ENCODE measurements at regions not wholly inside any gene's neighbourhood (a gene's known extent, or its start where the extent isn't known, plus 50 kb on each side); places are given as distances from the start of the nearest gene placed in this dataset.
"Not testable (repeated sequence)": the region's sequence is repeated elsewhere in the genome, so short reads cannot be mapped to it uniquely, and the experiment has no call there.

DNA sequence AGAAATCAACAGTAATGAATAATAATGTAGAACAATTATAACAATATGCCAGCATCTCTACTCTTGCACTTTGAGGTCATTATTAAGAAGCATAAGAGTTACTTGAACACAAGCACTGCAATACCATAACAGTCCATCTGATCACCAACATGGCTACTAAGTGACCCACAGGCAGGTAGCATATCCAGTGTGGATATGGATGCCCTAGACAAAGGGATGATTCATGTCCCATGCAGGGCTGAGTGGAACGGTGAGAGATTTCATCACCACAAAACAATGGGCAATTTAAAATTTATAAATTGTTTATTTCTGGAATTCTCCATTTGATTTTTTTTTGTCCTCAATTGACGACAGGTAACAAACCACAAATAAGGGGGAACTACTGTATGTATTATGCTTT is 107.7 kb upstream of the TSC22D2 start:
- no peak for DNase-seq

- no peak for DNase-seq
Measured at GRCh38 chr3:150299201-150299600, 108.9 kb upstream of the TSC22D2 start.

DNA sequence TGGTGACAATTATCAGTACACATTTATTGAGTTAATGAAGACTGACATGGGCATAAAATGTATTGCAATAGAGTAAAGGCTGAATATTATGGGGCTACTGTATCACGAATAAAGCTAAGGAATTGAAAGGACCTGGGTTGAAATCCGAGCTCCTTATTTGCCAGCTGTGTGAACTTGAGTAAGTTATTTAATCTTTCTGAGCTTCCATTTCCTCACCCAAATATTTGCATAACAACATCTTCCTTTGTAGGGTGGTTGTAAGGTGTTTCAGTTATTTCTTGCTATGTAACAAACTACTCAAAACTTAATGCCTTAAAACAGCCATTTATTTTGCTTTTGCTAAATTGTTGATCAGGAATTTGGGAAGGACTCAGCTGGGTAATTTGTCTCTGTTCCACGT is 111.1 kb upstream of the TSC22D2 start:
- no peak for DNase-seq

- DNase-seq: no peak
Measured at GRCh38 chr3:150296123-150296735, 111.9 kb upstream of the TSC22D2 start.

GRCh38 chr3:150293401-150294001 is 114.6 kb upstream of the TSC22D2 start:
- DNase-seq: no peak

DNA sequence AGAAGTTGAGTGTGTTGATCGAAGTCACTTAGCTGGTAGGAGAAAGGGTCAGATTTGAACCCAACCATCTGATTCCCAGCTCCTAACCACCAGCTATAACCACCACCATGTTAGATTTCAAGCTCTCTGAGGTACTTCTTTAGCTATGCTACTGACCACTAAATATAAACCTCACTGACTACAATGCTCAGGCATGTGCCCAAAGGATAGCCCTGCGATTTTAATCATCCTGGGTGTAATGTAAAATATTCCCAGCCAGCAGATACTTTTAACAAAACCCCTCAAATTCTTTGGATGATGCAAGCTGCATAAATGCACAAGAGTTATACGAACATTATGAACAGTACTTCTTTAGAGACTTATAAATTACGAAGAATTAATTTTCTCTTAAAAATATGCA is 115.2 kb upstream of the TSC22D2 start:
- DNase-seq: no peak

GRCh38 chr3:150291515-150291914 is 116.6 kb upstream of the TSC22D2 start:
- DNase-seq: no peak

DNA sequence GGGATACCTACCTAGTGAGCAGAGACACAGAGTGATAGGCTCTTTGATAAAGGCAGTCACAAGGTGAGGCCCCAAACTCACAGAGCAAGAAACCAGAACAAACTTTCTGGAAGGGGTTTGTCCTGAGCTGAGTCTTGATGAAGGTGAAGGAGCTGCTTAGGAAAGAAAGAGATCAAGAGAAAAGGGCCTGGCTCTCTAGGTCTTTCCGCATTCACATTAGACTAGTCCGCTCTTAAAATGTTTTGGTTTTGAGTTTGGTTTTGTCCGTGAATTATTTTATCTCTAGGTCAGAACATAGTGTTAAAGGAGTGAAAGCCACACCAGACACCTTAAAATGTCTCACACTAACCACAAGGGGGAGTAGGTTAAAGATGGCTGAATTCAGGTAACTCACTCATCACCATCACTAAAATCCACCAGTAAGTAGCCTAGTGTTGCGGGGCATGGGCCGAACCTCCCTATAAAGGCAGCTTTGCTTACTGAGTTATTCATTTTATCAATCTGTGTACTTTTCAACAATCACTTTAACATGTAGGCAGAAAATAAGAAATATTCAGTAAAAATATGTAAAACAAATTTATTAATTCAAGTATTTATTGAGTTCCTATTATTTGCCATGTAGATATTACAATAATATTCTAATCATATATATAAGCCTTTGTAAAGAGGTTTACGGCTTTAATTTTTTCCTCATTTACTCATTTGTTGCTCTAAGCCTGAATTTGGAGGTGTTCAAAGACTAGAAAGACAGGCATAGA is 121.5 kb upstream of the TSC22D2 start:
- no peak for DNase-seq

GRCh38 chr3:150285601-150286000 is 122.5 kb upstream of the TSC22D2 start:
- DNase-seq: no peak

GRCh38 chr3:150278843-150279381 is 129.2 kb upstream of the TSC22D2 start:
- DNase-seq: no peak

- DNase-seq: no peak
Measured at GRCh38 chr3:150278195-150278594, 129.9 kb upstream of the TSC22D2 start.

DNA sequence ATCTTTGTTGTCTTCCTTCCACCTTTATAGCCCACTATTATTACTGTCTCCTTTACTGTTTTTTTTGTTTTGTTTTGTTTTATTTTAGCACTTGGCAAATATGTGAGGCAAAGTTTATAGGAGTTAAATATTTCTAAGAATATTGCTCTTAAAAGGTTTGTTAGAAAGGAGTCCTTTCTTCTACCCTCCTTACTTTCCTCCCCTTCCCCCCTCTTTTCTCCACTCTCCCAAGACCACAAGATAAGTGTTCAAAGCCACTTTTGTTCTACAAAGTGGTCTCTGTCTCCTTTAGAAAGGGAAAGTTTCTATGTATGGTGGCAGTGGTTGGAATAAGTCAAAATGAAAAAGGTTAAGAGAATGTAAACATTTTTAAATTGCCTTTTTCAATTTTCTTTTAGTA is 130.7 kb upstream of the TSC22D2 start:
- no peak for DNase-seq

GRCh38 chr3:150275941-150276340 is 132.2 kb upstream of the TSC22D2 start:
- no peak for DNase-seq

GRCh38 chr3:150274372-150274771 is 133.7 kb upstream of the TSC22D2 start:
- no peak for DNase-seq

GRCh38 chr3:150273396-150273795 is 134.7 kb upstream of the TSC22D2 start:
- no peak for DNase-seq

DNA sequence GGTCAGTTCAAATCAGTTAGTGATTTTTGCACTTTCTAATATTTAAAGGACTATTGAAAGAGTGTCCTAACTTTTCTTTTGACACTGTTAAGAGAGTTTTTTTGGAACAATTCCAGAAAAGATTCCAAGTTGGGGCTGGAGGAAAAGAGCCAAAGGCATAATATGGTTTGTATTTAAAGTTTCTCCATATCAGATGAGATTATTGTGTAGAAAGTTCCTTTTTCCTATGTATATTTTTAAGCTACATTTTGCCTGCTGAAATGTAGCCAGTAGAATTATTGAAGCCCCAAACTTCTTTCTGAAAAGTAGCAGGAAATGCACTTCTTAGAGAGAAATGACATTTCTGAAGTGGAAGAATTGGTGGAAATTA is 136.5 kb upstream of the TSC22D2 start:
- DNase-seq: no peak

- no peak for DNase-seq
Measured at GRCh38 chr3:150270883-150271590, 137.1 kb upstream of the TSC22D2 start.

GRCh38 chr3:150270444-150270843 is 137.7 kb upstream of the TSC22D2 start:
- not testable (repeated sequence) for DNase-seq

GRCh38 chr3:150269526-150269925 is 138.6 kb upstream of the TSC22D2 start:
- DNase-seq: no peak

DNA sequence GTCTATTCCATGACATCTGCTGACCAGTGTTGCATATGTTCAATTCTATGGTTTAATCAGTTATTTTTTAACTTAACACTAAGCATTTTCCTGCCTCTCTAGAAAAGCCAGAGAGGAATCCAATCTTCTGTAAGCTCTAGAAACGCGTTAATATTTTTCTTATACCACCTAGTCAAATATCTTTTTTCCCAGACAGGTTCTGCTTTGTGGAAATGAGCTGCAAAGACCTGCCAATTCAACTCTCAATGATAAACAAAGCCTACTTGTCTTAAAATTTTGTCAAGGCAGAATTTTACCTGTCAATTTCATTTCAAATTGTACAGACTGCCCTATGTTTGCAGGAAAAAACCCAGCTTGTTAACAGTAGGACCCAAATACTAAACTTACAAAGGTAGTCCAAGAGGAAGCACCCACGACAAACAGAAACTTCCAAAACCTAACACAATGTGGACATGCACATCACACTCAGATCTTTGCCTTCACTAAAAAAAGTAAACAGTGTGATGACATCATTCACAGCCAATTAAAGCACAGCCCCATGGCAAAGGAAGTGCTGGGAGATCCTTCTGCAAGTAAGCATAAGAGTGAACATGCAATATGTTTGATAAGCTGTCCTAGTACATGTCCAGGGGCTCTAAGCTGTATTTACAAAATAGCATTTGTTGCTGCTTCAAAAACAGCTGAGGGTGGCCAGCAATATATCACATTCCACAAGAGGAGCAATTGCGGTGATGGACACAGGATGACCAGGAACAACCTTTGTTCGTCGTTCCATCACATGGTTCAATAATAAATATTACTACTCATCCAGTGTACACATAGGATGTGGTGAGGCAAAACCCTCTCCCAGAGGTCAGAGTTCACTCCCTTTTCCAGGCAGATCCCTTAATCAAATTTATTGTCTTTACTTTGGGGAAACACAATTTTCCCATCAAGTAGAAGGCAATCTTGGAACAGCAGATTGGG is 139.4 kb upstream of the TSC22D2 start:
- DNase-seq: no peak

GRCh38 chr3:150267288-150267687 is 140.8 kb upstream of the TSC22D2 start:
- DNase-seq: no peak

DNA sequence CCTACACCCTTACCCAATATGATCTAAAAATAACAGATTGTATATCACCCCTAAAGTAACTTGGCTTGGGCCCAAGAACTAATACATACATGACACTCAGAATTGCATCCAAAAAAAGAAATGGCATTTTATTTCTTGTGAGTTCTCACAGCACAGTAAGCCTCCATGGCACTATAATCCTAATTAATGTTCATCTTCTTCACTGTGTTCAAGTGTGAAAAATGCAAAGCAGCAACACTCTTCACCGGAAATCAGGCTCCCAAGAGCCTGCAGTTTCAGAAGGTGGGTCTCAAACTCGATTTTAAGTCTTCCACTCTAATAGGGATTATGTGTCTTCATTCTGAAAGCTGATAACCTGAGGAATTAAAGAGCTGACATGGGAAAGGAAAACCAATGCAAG is 142.8 kb upstream of the TSC22D2 start:
- DNase-seq: no peak

Measured in stimulated activated CD8-positive, alpha-beta memory T cell treated with anti-CD3 and anti-CD28 coated beads, Interleukin-4, amount 100 ng/mL, for 48 hours (primary cell).